ENCODE measurements at regions not wholly inside any gene's neighbourhood (a gene's known extent, or its start where the extent isn't known, plus 50 kb on each side); places are given as distances from the start of the nearest gene placed in this dataset.

GRCh38 chr14:98893675-98894074 is 378.3 kb downstream of the BCL11B start:
- Histone ChIP-seq H3K9me3 (no peaks in the 10 kb centered on the region), H3K27ac (no peak overlapping the region), H3K36me3 (no peaks in the 10 kb centered on the region), H3K27me3 (replicated peaks; ENCODE audit: insufficient read depth) (no peaks in the 10 kb centered on the region), H3K4me3 (no peak overlapping the region), H3K4me1 (ENCODE audit: control insufficient read depth in 1 of 2, low read depth in 2 of 2) (no peaks in the 10 kb centered on the region)
- DNase-seq (ENCODE audit: low spot score) = no peak
- TF ChIP-seq CTCF (IDR thresholded peaks at IDR 0.05) = no peak
- no peak for ATAC-seq (ENCODE audit: insufficient number of reproducible peaks, low FRiP score, low read depth)

- TF ChIP-seq CTCF (IDR thresholded peaks at IDR 0.05) = no peak
- H3K27me3 ChIP-seq (replicated peaks; ENCODE audit: insufficient read depth) = no peaks in the 10 kb centered on the region
Observed at GRCh38 chr14:98894600-98894999, 377.4 kb downstream of the BCL11B start.

GRCh38 chr14:98896449-98896848 is 375.5 kb downstream of the BCL11B start:
- DNase-seq (ENCODE audit: low spot score) (no peak), ATAC-seq (ENCODE audit: insufficient number of reproducible peaks, low FRiP score, low read depth) (no peak)
- no peaks in the 10 kb centered on the region for H3K36me3 ChIP-seq
- H3K27me3 ChIP-seq (replicated peaks; ENCODE audit: insufficient read depth) = no peaks in the 10 kb centered on the region
- no peak for TF ChIP-seq CTCF (IDR thresholded peaks at IDR 0.05)
- no peak overlapping the region for H3K27ac ChIP-seq
- H3K4me1 ChIP-seq (ENCODE audit: control insufficient read depth in 1 of 2, low read depth in 2 of 2) = no peaks in the 10 kb centered on the region
- no peak overlapping the region for H3K4me3 ChIP-seq
- no peaks in the 10 kb centered on the region for H3K9me3 ChIP-seq

More at GRCh38 chr14:98894600-98894999, 377.4 kb downstream of the BCL11B start:
- ATAC-seq (ENCODE audit: insufficient number of reproducible peaks, low FRiP score, low read depth) (no peak), DNase-seq (ENCODE audit: low spot score) (no peak)
- no peak overlapping the region for H3K27ac ChIP-seq
- no peaks in the 10 kb centered on the region for H3K36me3 ChIP-seq
- H3K4me3 ChIP-seq = no peak overlapping the region
- H3K9me3 ChIP-seq = no peaks in the 10 kb centered on the region
- no peaks in the 10 kb centered on the region for H3K4me1 ChIP-seq (ENCODE audit: control insufficient read depth in 1 of 2, low read depth in 2 of 2)

GRCh38 chr14:98897605-98898309 is 374.2 kb downstream of the BCL11B start:
- Histone ChIP-seq H3K4me1 (ENCODE audit: control insufficient read depth in 1 of 2, low read depth in 2 of 2) (no peaks in the 10 kb centered on the region), H3K27me3 (replicated peaks; ENCODE audit: insufficient read depth) (no peaks in the 10 kb centered on the region), H3K4me3 (no peak overlapping the region), H3K36me3 (no peaks in the 10 kb centered on the region), H3K9me3 (no peaks in the 10 kb centered on the region), H3K27ac (no peak overlapping the region)
- ATAC-seq (ENCODE audit: insufficient number of reproducible peaks, low FRiP score, low read depth) (no peak), DNase-seq (ENCODE audit: low spot score) (no peak)
- no peak for TF ChIP-seq CTCF (IDR thresholded peaks at IDR 0.05)

GRCh38 chr14:98899441-98899840 is 372.6 kb downstream of the BCL11B start:
- no peak for TF ChIP-seq CTCF (IDR thresholded peaks at IDR 0.05)
- Histone ChIP-seq H3K27me3 (replicated peaks; ENCODE audit: insufficient read depth) (no peaks in the 10 kb centered on the region), H3K9me3 (no peaks in the 10 kb centered on the region), H3K36me3 (no peaks in the 10 kb centered on the region), H3K4me1 (ENCODE audit: control insufficient read depth in 1 of 2, low read depth in 2 of 2) (no peaks in the 10 kb centered on the region), H3K4me3 (no peak overlapping the region), H3K27ac (no peak overlapping the region)
- DNase-seq (ENCODE audit: low spot score) (no peak), ATAC-seq (ENCODE audit: insufficient number of reproducible peaks, low FRiP score, low read depth) (no peak)
